HG03097 (cell line): ENCODE measurements at regions not wholly inside any gene's neighbourhood (a gene's known extent, or its start where the extent isn't known, plus 50 kb on each side); places are given as distances from the start of the nearest gene placed in this dataset.

ENCODE experiments used
- ATAC-seq: cut with Tn5 transposase; IDR thresholded peaks from one replicate; pipeline ENCODE4 v1.9.1; 2021; ENCODE audit not compliant: unreplicated experiment, low FRiP score

- no peak for ATAC-seq
Observed at GRCh38 chr16:86325360-86325759, 185.0 kb upstream of the FOXF1 start.

- ATAC-seq: no peak
Observed at GRCh38 chr16:86325895-86326294, 184.4 kb upstream of the FOXF1 start.

- ATAC-seq: no peak
Observed at GRCh38 chr16:86327321-86327720, 183.0 kb upstream of the FOXF1 start.

- ATAC-seq: no peak
Observed at GRCh38 chr16:86330906-86331305, 179.4 kb upstream of the FOXF1 start.

GRCh38 chr16:86334079-86334635 is 176.2 kb upstream of the FOXF1 start:
- ATAC-seq: no peak

GRCh38 chr16:86335266-86336172 is 174.8 kb upstream of the FOXF1 start:
- no peak for ATAC-seq

- no peak for ATAC-seq
Observed at GRCh38 chr16:86337138-86337537, 173.2 kb upstream of the FOXF1 start.

GRCh38 chr16:86337581-86338402 is 172.5 kb upstream of the FOXF1 start:
- no peak for ATAC-seq

- no peak for ATAC-seq
Observed at GRCh38 chr16:86338403-86339115, 171.8 kb upstream of the FOXF1 start.

GRCh38 chr16:86342161-86342834 is 168.0 kb upstream of the FOXF1 start:
- ATAC-seq: no peak

- ATAC-seq: no peak
Observed at GRCh38 chr16:86343027-86343795, 167.1 kb upstream of the FOXF1 start.

- ATAC-seq: no peak
Observed at GRCh38 chr16:86343796-86344585, 166.3 kb upstream of the FOXF1 start.

GRCh38 chr16:86344586-86344871 is 165.8 kb upstream of the FOXF1 start:
- no peak for ATAC-seq

- no peak for ATAC-seq
Observed at GRCh38 chr16:86344881-86345280, 165.4 kb upstream of the FOXF1 start.

- no peak for ATAC-seq
Observed at GRCh38 chr16:86345516-86345915, 164.8 kb upstream of the FOXF1 start.

- ATAC-seq: no peak
Observed at GRCh38 chr16:86346034-86346433, 164.3 kb upstream of the FOXF1 start.

- no peak for ATAC-seq
Observed at GRCh38 chr16:86347090-86347489, 163.2 kb upstream of the FOXF1 start.

- no peak for ATAC-seq
Observed at GRCh38 chr16:86347916-86348555, 162.3 kb upstream of the FOXF1 start.
